Stimulated activated memory B cell treated with anti-CD40 and anti-IgM and Interleukin-4, amounts not matched to agents 10 μg/mL and 1 μg/mL and 100 μg/mL, for 72 hours (primary cell): ENCODE measurements at regions not wholly inside any gene's neighbourhood (a gene's known extent, or its start where the extent isn't known, plus 50 kb on each side); places are given as distances from the start of the nearest gene placed in this dataset.

Experiments used
- ATAC-seq: fragments of 150-1000 bp; cut with Tn5 transposase; 2 replicates; pipeline ENCODE4 v1.10.0; 2021
- H3K27ac Mint-ChIP-seq: one replicate; pipeline ENCODE4 v1.8.0; 2022; ENCODE audit warnings: mild to moderate bottlenecking, mixed read lengths
- H3K27me3 Mint-ChIP-seq: one replicate; pipeline ENCODE4 v1.8.0; 2022; ENCODE audit warnings: mixed read lengths
- H3K36me3 Mint-ChIP-seq: one replicate; pipeline ENCODE4 v1.8.0; 2022; ENCODE audit warnings: mixed read lengths
- H3K4me1 Mint-ChIP-seq: one replicate; pipeline ENCODE4 v1.8.0; 2022; ENCODE audit warnings: mixed read lengths
- H3K4me3 Mint-ChIP-seq: one replicate; pipeline ENCODE4 v1.8.0; 2022; ENCODE audit warnings: mild to moderate bottlenecking, moderate library complexity, mixed read lengths
- H3K9me3 Mint-ChIP-seq: one replicate; pipeline ENCODE4 v1.8.0; 2022; ENCODE audit warnings: mixed read lengths

DNA sequence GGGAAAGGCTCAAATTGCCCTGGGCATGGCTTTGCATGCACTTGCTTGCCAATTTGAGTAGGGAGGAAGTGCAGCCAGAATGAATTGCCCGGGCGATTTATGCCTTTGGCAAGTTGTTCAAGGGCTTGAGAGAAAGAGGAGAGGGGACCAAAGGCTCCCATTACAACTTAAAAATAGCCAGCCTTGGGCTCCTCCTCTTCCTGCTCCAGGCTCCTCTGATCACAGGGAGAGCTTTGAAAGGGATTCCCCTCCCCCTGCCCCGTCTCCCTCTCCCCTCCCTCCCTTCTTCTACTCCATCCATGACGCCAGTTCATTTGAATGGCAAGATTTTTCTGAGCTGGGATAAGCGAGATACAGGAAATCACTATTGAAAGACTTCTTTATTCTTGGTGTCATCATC, 304.9 kb upstream of the JAG1 start:
- Mint-ChIP-seq H3K4me1 (no peaks in the 10 kb centered on the region), H3K36me3 (no peaks in the 10 kb centered on the region), H3K27ac (no peak overlapping the region), H3K9me3 (peaks cover under 1% of the 10 kb centered on the region), H3K4me3 (no peak overlapping the region), H3K27me3 (no peaks in the 10 kb centered on the region)
- ATAC-seq: no peak

GRCh38 chr20:10982692-10983091, 308.9 kb upstream of the JAG1 start:
- no peaks in the 10 kb centered on the region for H3K4me1 Mint-ChIP-seq
- H3K27ac Mint-ChIP-seq: no peak overlapping the region
- no peaks in the 10 kb centered on the region for H3K27me3 Mint-ChIP-seq
- no peaks in the 10 kb centered on the region for H3K9me3 Mint-ChIP-seq
- H3K4me3 Mint-ChIP-seq: no peak overlapping the region
- no peak for ATAC-seq
- H3K36me3 Mint-ChIP-seq: no peaks in the 10 kb centered on the region

- H3K27ac Mint-ChIP-seq: no peak overlapping the region
- H3K36me3 Mint-ChIP-seq: no peaks in the 10 kb centered on the region
- no peaks in the 10 kb centered on the region for H3K27me3 Mint-ChIP-seq
- ATAC-seq: no peak
- no peak overlapping the region for H3K4me3 Mint-ChIP-seq
- no peaks in the 10 kb centered on the region for H3K4me1 Mint-ChIP-seq
- no peaks in the 10 kb centered on the region for H3K9me3 Mint-ChIP-seq
These were observed 310.5 kb upstream of the JAG1 start for GRCh38 chr20:10984294-10984693.

GRCh38 chr20:10984913-10985312, 311.1 kb upstream of the JAG1 start:
- H3K36me3 Mint-ChIP-seq: no peaks in the 10 kb centered on the region
- H3K27ac Mint-ChIP-seq: no peak overlapping the region
- H3K4me3 Mint-ChIP-seq: no peak overlapping the region
- no peaks in the 10 kb centered on the region for H3K27me3 Mint-ChIP-seq
- ATAC-seq: no peak
- H3K4me1 Mint-ChIP-seq: no peaks in the 10 kb centered on the region
- no peaks in the 10 kb centered on the region for H3K9me3 Mint-ChIP-seq

DNA sequence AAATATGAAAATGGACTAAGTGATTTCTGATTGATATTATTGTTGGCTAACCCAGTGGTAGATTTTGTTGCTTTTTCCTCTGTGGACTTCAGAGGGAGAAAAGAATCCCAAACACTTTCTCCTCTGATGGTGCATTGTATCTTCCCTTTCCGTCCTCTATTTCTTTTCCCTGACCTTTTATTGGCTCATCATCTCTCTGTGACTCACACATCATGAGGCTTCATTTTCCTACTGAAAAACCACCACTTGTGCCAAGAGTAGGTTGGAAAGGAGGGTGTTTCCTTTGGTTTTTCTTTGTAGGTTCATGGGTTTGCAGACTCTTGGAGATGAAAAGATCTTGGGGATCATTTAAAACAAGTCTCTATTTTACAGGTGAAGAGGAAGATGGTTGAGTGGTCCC, 311.7 kb upstream of the JAG1 start:
- Mint-ChIP-seq H3K27ac (no peak overlapping the region), H3K27me3 (no peaks in the 10 kb centered on the region), H3K4me3 (no peak overlapping the region), H3K9me3 (no peaks in the 10 kb centered on the region), H3K36me3 (no peaks in the 10 kb centered on the region), H3K4me1 (no peaks in the 10 kb centered on the region)
- no peak for ATAC-seq

- Mint-ChIP-seq H3K36me3 (no peaks in the 10 kb centered on the region), H3K9me3 (no peaks in the 10 kb centered on the region), H3K4me1 (no peaks in the 10 kb centered on the region), H3K27ac (no peak overlapping the region), H3K4me3 (no peak overlapping the region), H3K27me3 (no peaks in the 10 kb centered on the region)
- no peak for ATAC-seq
These were observed 312.8 kb upstream of the JAG1 start for GRCh38 chr20:10986586-10986985.

DNA sequence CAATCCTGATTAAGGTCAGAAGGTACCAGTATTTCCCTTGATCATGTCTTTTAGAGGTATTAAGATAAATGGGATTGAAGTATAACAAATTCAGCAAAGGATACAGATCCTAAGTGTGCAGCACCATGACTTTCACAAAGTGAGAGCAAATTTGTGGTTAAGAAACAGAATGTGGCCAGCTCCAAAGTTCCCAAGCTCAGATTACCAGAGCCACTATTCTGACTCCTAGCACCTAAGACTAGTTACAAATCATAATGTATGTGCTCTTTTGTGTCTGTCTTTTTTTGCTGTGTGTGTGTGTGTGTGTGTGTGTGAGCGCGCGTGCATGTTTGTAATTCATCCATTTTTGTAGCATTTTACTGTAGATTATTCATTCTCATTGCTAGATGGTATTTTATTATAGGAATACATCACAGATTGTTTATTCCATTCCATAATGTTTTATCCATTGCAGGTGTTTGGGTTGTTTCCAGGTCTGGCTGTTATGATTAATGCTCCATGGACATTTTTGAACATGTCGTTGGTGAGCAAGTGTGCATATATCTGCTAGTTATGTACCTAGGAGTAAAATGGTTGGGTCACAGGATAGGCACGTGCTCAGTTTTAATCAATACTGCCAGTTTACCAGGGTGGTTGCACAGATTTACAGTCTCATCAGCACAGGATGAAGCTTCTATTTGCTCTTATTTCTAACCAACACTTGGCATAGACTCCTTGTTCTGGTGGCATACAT, 314.0 kb upstream of the JAG1 start:
- no peaks in the 10 kb centered on the region for H3K27me3 Mint-ChIP-seq
- H3K9me3 Mint-ChIP-seq: no peaks in the 10 kb centered on the region
- H3K4me3 Mint-ChIP-seq: no peak overlapping the region
- H3K27ac Mint-ChIP-seq: no peak overlapping the region
- no peaks in the 10 kb centered on the region for H3K36me3 Mint-ChIP-seq
- H3K4me1 Mint-ChIP-seq: no peaks in the 10 kb centered on the region
- ATAC-seq: no peak

GRCh38 chr20:10990625-10991382, 317.0 kb upstream of the JAG1 start:
- Mint-ChIP-seq H3K36me3 (no peaks in the 10 kb centered on the region), H3K4me1 (no peaks in the 10 kb centered on the region), H3K27ac (no peak overlapping the region), H3K27me3 (no peaks in the 10 kb centered on the region), H3K9me3 (no peaks in the 10 kb centered on the region), H3K4me3 (no peak overlapping the region)
- no peak for ATAC-seq

DNA sequence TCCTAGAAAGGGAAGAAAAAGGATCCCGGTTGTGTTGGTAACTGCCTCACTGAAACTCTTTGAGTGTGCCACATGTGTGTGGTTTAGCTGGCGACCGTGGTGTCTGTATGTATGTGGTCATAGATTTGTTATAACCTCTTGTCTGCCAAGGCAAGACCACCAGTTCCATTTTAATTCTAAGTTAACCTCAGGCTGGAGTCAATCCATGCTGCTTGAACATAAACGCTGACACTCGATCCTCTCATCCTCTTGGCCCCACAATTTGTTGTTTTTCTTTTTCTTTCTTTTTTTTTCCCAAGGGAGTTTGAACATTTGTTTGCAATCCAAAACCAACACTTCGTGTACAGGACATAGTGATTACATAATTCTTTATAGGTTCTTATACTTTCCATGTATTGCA, 318.9 kb upstream of the JAG1 start:
- ATAC-seq: no peak
- Mint-ChIP-seq H3K4me1 (no peaks in the 10 kb centered on the region), H3K36me3 (no peaks in the 10 kb centered on the region)

GRCh38 chr20:10994991-10995700, 321.3 kb upstream of the JAG1 start:
- Mint-ChIP-seq H3K27me3 (no peaks in the 10 kb centered on the region), H3K9me3 (no peaks in the 10 kb centered on the region), H3K4me3 (no peak overlapping the region), H3K27ac (no peak overlapping the region), H3K36me3 (no peaks in the 10 kb centered on the region), H3K4me1 (no peaks in the 10 kb centered on the region)
- ATAC-seq: no peak

More for the DNA sequence above, 318.9 kb upstream of the JAG1 start:
- Mint-ChIP-seq H3K4me3 (no peak overlapping the region), H3K27ac (no peak overlapping the region), H3K9me3 (no peaks in the 10 kb centered on the region), H3K27me3 (no peaks in the 10 kb centered on the region)

DNA sequence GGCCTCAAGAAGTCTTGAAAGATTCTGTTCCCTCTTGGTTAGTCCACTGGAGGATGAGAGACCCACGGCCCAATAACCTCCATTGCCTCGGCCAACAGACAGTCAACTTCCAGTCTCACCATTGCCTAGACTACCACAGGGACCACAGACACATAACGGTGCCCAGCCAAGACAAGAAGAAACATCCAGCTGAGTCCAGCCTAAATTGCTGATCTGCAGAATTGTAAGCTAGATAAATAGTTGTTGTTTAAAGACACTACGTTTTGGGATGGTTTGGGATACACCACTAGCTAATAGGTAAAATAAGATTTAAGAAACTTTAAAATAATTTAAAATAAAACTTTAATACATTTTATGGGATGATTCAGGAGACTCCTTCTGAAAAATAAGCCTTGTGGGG, 324.7 kb upstream of the JAG1 start:
- H3K4me1 Mint-ChIP-seq: no peaks in the 10 kb centered on the region

GRCh38 chr20:11000416-11000815, 326.6 kb upstream of the JAG1 start:
- Mint-ChIP-seq H3K27me3 (no peaks in the 10 kb centered on the region), H3K9me3 (no peaks in the 10 kb centered on the region), H3K36me3 (no peaks in the 10 kb centered on the region), H3K27ac (no peak overlapping the region), H3K4me3 (no peak overlapping the region), H3K4me1 (no peaks in the 10 kb centered on the region)
- ATAC-seq: no peak

More for the DNA sequence above, 324.7 kb upstream of the JAG1 start:
- H3K4me3 Mint-ChIP-seq: no peak overlapping the region
- ATAC-seq: no peak
- H3K27me3 Mint-ChIP-seq: no peaks in the 10 kb centered on the region
- H3K27ac Mint-ChIP-seq: no peak overlapping the region
- H3K9me3 Mint-ChIP-seq: no peaks in the 10 kb centered on the region
- no peaks in the 10 kb centered on the region for H3K36me3 Mint-ChIP-seq

DNA sequence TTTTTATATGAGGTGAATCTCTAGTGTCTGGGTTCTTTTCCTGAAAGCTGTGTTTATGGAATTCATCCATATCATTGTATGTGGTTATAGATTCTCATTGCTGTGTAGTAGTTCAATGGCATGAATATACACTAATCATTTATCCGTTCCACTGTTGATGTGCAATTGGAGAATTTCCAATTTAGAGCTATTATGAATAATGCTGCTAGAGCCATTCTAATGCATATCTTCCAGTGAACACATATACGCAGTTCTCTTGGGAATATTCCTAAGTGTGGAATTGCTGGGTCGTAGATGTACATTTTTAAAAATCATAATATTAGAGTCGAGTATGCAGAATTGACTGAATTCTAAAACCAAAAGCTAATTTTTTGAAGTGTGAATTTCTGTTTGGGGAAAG, 327.5 kb upstream of the JAG1 start:
- Mint-ChIP-seq H3K27me3 (no peaks in the 10 kb centered on the region), H3K4me1 (no peaks in the 10 kb centered on the region), H3K9me3 (peaks cover 1% of the 10 kb centered on the region), H3K27ac (no peak overlapping the region), H3K36me3 (no peaks in the 10 kb centered on the region), H3K4me3 (no peak overlapping the region)
- ATAC-seq: no peak

DNA sequence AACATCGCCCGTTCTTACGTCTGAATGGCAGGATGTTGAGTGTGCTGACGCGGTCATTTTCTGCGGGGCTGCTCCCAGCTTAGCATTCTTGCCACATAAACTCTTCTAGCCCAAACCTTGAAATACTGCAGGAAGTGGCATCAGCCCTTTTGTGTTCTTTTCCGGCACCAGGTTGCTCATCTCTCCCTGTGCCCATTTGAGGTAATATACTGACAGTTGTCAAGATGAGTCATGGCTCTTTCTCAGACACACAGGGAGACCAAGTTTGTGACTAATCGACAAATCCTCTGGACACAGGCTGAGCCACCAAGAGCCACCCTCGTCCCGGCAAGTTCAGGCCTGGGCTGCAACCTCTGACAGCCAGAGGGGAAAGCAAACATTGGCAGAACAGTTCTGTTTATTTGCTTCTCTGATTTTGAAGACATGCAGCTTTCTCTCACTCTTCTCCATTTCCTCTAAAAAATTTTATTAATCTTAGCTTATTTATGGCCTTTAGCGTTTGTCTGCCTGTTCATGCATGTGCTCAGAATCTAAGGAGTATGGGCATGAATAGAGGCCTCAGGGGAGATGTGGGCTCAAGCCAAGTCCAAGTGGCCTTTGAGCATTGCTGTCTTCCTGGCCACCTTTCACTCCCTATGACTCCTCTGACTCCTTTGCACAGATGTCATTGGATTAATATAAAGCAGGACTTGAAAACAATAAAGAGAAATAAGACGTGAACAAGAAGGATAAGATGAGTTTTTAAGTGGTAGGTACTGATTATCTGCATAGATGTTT, 328.2 kb upstream of the JAG1 start:
- no peak for ATAC-seq
- Mint-ChIP-seq H3K9me3 (peaks cover 3% of the 10 kb centered on the region), H3K27me3 (no peaks in the 10 kb centered on the region), H3K36me3 (no peaks in the 10 kb centered on the region), H3K27ac (no peak overlapping the region), H3K4me1 (no peaks in the 10 kb centered on the region), H3K4me3 (no peak overlapping the region)

- Mint-ChIP-seq H3K36me3 (no peaks in the 10 kb centered on the region), H3K27ac (no peak overlapping the region), H3K4me3 (no peak overlapping the region), H3K27me3 (no peaks in the 10 kb centered on the region), H3K4me1 (no peaks in the 10 kb centered on the region), H3K9me3 (peaks cover 3% of the 10 kb centered on the region)
- no peak for ATAC-seq
These were observed 329.5 kb upstream of the JAG1 start for GRCh38 chr20:11003341-11003740.
